Epithelial cell of esophagus (primary cell): ENCODE measurements at regions not wholly inside any gene's neighbourhood (a gene's known extent, or its start where the extent isn't known, plus 50 kb on each side); places are given as distances from the start of the nearest gene placed in this dataset.

ENCODE experiments used
- DNase-seq: peaks from one replicate; pipeline ENCODE4 v3.0.0; 2010; ENCODE audit warnings: low read depth
- H3K4me3 ChIP-seq: 2 replicates; pipeline ENCODE4 v1.5.1; 2011; ENCODE audit warnings: mild to moderate bottlenecking, low read length, control low read depth
- TF ChIP-seq, protein P1 (sequence below): IDR thresholded peaks from 2 replicates; pipeline ENCODE4 v1.5.1; 2011; ENCODE audit warnings: low read depth, mild to moderate bottlenecking, low read length, control low read depth, inconsistent platforms; ENCODE audit not compliant: insufficient read depth; ENCODE audit errors: missing control alignments

DNA sequence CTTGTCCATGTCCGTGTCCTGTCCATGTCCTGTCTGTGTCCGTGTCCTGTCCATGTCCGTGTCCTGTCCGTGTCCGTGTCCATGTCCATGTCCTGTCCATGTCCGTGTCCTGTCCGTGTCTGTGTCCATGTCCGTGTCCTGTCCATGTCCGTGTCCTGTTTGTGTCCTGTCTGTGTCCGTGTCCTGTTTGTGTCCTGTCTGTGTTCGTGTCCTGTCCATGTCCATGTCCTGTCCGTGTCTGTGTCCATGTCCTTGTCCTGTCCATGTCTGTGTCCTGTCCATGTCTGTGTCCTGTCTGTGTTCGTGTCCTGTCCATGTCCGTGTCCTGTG is 55.0 kb upstream of the BHLHE23 start:
- TF ChIP-seq, protein P1, sequence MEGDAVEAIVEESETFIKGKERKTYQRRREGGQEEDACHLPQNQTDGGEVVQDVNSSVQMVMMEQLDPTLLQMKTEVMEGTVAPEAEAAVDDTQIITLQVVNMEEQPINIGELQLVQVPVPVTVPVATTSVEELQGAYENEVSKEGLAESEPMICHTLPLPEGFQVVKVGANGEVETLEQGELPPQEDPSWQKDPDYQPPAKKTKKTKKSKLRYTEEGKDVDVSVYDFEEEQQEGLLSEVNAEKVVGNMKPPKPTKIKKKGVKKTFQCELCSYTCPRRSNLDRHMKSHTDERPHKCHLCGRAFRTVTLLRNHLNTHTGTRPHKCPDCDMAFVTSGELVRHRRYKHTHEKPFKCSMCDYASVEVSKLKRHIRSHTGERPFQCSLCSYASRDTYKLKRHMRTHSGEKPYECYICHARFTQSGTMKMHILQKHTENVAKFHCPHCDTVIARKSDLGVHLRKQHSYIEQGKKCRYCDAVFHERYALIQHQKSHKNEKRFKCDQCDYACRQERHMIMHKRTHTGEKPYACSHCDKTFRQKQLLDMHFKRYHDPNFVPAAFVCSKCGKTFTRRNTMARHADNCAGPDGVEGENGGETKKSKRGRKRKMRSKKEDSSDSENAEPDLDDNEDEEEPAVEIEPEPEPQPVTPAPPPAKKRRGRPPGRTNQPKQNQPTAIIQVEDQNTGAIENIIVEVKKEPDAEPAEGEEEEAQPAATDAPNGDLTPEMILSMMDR, result no peak
- DNase-seq, result no peak
- no peak overlapping the region for H3K4me3 ChIP-seq

DNA sequence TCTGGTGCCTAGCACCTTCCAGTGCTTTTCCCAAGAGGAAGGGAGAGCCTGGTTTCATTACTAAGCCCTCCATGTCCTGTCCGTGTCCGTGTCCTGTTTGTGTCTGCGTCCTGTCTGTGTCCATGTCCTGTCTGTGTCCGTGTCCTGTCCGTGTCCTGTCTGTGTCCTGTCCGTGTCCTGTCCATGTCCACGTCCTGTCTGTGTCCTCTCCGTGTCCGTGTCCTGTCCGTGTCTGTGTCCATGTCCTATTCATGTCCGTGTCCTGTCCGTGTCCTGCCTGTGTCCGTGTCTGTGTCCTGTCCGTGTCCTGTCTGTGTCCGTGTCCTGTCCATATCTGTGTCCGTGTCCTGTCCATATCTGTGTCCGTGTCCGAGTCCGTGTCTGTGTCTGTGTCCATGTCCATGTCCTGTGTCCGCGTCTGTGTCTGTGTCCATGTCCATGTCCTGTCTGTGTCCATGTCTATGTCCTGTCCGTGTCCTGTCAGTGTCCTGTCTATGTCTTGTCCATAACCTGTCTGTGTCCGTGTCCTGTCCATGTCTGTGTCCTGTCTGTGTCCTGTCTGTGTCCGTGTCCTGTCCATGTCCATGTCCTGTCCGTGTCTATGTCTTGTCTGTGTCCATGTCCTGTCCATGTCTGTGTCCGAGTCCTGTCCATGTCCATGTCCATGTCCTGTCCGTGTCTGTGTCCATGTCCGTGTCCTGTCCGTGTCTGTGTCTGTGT is 54.4 kb upstream of the BHLHE23 start:
- TF ChIP-seq, protein P1, result no peak
- DNase-seq, result no peak
- H3K4me3 ChIP-seq, result no peak overlapping the region

DNA sequence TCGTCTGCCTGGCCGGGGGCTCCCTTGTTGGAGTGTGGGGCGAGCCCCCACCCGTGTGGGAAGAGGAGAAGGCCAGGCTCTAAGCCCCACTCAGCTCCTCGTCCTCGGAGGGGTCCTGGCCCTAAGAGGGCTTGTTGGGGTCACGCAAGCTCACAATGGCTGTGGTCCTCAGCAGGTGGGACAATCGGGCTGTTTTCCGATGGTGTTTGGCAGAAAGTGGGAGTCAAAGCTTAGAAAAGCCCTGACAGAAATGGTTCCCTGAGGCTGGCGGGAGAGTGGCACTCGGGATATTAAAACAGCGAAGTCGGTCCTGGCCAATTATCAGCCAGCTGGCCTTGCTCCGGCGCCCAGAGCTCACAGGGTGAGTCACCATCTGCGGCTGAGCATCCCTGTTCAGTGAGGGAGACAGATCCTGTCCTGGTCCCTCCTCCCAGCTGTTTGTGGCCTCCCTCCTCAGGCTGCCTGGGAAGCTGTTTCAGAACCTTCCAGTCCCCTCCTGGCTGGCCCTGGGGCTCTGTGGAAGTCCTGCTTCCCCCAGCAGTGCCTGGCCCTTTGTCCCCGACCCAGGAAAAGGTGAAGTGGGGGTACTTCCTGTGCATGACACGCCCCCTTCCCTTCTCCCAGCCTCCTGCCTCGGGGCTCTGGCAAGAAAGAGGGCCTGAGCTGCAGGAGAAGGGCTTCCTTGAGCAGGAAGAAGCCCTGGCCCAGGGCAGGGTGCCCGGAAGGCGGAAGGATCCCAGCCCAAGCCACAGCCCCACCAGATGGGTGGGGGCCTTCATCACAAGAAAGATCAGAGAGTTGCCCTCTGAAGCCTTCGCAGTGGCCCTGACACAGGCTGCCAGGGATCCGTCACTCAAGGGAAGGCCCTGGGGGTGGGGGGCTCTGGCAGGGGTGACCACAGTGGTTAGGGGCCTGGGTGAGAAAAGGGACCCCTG is 53.6 kb upstream of the BHLHE23 start:
- no peak for DNase-seq
- TF ChIP-seq, protein P1, result no peak
- no peak overlapping the region for H3K4me3 ChIP-seq

DNA sequence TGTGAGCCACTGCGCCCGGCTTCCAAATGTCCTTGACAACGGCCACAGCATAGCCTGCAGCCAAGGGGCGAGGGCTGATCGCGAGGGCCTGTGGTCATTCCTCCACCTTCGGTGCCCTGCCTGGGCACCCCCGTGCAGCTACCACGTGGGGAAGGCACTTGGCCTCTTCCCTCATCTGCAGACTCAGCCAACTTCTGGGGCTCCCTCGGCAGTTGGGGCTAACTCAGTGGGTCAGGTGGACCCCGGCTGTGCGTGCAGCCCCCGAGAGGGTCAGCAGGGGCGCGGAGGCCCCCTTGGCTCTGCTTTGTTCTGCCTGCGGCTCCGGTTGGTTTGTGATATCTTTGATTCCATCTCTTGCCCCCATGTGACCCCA is 52.9 kb upstream of the BHLHE23 start:
- DNase-seq, result no peak
- H3K4me3 ChIP-seq, result no peak overlapping the region
- TF ChIP-seq, protein P1, result no peak

DNA sequence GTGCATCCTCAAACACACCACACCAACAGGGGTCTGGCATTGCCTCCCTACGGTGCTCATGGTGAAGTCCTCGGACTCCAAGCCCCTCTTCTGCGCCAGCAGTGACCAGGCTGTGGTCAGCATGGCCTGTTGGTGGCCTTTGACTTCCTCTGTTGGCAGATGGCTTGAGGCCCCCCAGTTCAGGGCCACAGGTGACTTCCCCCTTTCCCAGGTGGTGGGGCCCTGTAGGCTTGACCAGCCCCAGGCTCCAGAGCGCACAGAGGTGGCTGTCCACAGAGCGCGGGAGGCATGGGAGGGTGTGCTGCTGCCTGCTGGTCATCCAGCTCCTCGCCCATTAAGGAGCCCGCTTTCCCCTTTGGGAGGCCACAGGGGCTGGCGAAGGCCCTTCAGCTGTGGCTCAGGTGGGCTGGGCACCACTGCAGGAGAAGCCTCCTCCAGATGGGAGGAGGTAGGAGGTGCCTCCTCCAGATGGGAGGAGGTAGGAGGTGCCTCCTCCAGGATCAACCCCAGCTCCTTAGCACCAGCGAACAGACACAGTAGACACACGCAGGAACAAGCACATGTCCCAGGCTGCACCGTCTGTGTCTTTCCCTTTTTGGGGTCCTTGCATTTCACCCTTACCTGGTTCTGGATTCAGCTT is 52.1 kb upstream of the BHLHE23 start:
- H3K4me3 ChIP-seq, result no peak overlapping the region
- DNase-seq, result no peak
- TF ChIP-seq, protein P1, result no peak

DNA sequence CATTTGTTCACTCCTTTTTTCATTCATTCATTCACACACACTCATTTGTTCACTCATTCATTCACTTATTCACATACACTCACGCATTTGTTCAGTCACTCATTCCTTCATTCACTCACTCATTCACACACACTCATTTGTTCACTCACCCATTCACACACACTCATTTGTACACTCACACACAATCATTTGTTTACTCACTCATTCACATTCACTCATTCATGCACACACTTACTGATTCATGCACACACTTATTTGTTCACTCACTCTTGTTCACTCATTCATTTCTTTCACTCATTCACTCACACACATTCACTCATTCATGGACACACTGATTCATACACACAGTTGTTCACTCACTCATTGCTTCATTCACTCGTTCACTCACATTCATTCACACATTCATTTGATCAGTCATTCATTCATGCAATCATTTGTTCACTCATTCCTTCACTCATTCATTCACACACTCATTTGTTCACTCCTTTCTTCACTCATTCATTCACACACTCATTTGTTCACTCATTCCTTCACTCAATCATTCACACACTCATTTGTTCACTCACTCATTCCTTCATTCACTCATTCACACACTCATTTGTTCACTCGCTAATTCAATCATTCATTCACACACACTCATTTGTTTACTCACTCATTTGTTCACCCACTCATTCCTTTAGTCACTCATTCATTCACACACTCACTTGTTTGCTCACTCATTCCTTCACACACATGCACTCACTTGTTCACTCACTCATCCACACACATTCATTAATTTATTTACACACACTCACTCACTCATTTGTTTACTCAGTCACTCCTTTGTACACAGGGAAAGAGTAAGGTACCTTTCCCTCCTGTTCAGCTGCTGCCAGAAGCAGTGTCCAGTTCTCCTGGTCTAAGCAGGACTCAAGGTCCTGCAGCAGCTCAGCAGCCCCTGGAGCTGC is 50.7 kb upstream of the BHLHE23 start:
- TF ChIP-seq, protein P1, result no peak

More for the DNA sequence above, 50.7 kb upstream of the BHLHE23 start:
- peak; percentile 12 for DNase-seq
- H3K4me3 ChIP-seq, result no peak overlapping the region
